HG02571 (cell line): ENCODE measurements at regions not wholly inside any gene's neighbourhood (a gene's known extent, or its start where the extent isn't known, plus 50 kb on each side); places are given as distances from the start of the nearest gene placed in this dataset.
"Not testable (repeated sequence)": the region's sequence is repeated elsewhere in the genome, so short reads cannot be mapped to it uniquely, and the experiment has no call there.

ENCODE experiments used
- ATAC-seq: cut with Tn5 transposase; IDR thresholded peaks from one replicate; pipeline ENCODE4 v1.9.1; 2021; ENCODE audit warnings: mild to moderate bottlenecking, moderate library complexity; ENCODE audit not compliant: unreplicated experiment

DNA sequence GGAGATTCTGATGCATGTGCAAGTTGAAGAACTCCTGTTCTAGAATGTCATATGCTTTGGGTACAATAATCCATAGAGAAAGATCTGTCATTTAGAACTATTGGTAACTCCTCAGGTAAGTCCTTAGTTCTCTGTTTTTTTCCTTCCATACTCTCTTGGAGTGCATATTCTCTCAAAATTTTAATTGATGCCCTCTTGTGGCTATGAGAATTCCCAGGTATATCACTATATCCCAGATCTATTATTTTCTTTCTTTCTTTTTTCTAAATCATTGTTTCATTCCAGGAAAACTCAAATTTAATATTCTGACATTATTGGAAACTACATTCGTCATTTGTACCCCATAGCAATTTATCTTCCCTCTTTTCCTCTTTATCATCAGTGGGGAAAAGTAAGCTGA, 485.4 kb downstream of the KLF5 start:
- ATAC-seq: no peak

DNA sequence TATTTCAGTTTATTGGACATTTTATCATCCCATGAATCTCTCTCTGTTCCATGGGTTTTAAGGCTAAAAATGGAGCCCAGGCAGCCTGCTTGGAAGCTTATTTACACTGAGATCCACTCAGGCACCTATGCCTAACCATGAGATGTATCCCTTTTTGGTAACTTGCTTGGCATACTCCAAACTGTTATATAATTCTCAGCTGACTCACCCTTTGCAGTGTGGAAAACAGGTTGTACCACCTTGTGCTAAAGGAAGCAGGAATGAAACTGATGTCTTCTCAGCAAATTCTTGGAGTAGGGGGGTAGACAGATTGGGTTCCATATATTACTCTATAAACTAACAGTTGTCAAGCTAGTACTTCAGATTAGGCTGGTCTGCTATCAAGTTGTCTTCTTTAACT, 483.6 kb downstream of the KLF5 start:
- ATAC-seq: no peak

DNA sequence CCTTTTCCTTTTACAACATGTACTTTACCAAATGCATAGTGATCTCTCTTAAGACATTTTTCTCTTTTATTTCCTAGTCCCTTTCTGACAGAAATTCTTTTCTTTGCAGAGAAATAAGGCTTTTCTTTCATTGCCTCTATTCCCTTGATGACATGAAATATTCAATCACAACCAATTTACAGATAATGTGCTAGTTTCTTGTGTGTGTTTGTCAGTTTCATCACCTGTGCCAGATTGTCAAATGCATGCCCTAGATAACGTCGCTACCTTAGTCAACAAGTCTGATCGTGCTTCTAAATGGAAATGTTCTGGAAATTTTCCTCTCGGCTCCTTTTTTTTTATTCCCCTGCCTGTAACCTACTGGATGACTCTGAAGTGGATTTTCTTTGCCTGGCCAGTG, 478.1 kb downstream of the KLF5 start:
- no peak for ATAC-seq

DNA sequence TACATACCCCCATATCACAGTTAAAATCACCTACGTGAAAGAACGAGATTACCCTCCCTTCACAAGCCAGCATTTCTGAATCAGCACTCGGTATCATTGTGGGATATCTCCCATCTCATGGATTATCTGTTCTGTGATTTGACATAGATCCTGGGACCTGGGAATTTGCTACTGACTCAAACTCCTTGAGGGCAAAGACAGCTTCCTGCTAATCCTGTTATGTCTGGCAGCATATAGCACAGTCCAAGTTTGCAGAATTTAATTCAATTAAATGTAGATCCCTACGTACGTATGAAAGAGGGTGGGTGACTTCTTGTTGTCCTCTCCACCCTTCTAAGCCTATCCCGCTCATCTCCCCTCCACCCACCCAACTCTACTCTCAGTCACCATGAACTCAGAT, 476.5 kb downstream of the KLF5 start:
- ATAC-seq: no peak

DNA sequence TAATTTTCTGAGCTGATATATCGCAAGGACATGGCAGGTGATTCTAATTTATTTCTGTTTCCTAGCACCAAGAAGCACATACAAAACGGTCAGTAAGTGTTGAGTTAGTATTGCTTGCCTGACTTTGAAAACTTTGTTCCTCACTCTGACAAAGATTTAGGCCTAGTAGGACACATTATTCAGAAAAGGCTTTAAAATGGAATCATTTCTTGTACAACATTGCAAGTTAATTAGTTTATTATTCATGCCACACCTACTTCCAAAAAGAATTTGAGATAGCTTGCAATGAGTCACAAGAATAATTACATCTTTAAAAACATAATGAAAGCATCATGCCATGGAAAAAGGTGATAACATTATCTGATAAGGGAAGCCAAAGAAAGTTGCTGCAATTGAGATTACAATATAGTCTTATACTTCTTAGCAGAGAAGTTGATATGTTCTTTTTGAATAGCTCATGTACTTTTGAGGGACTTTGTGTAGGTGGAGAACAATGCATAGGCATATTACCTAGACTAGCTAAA, 474.2 kb downstream of the KLF5 start:
- ATAC-seq: no peak

DNA sequence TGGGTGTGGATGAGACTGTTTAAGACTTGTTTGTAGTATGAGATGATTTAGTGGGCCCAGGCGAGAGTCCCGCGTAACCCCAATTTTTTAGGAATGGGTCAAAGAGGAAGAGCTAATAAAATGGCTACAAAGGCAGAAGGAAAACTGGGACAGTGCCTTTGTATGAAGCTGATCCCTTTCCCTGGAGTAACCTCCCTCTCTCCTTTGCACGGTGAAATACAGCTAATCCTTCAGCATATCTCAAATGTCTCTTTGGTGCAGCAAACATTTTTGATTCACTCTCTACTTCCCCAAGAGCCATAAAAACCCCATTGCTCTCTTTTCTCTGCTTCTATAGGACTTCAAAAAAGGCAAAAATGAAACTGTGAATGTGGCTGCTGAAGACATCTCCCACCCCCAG, 473.8 kb downstream of the KLF5 start:
- ATAC-seq: no peak

DNA sequence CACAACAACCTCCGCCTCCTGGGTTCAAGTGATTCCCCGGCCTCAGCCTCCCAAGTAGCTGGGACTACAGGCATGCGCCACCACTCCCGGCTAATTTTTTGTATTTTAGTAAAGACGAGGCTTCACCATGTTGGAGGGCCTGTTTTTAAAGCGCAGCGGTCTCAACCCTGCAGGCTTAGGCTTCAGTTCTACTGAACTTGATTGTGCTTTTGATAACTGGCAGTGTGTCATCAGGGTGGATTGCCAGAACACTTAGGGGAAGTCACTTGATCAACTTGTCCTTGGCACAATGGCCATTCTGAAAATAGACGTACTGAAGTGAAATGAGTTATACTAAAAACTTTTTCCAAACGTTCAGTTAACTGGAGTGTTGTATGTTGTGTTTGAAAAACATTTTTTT, 472.2 kb downstream of the KLF5 start:
- no peak for ATAC-seq

DNA sequence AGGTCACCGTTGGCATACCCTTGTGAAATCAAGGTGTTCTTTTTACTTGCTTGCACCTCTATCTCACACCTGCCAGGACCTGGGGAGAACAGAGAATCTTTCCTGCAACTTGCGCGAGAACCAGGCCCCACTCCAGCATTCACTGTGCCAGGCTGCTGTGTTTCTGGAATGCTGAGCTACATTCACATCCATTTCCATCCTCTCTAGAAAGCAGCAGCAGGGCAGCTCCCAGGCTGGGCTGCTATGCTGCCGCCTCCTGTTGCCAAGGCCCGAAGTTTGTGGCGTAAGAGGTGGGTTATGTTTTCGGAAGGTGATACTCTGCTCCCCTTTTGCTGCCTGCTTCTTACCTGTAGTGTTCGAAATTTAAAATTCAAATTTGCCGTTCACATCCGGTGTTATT, 464.1 kb downstream of the KLF5 start:
- ATAC-seq: no peak

DNA sequence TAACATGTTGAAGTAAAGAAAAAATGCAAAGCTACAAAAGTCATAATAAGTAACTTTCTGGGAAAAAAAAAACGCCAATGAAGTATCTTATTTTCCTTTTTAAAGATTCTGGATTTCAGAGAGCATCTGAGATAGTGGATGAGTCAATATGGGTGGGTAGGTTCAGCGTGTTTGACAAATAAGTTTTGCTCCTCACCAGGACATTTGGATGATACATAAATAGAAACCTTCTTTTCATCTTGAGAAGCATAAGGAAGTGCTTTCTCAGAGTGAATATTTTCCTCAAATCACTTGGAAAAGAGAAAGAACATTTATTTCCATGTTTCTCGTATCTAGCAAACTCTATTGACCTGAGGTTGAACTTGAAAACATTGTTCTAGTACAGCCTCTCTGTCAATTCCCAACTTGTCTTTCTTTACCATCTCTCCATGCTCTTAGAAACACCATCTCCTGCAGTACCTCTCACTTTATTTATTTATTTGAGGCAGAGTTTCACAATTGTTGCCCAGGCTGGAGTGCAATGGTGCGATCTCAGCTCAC, 463.2 kb downstream of the KLF5 start:
- no peak for ATAC-seq

DNA sequence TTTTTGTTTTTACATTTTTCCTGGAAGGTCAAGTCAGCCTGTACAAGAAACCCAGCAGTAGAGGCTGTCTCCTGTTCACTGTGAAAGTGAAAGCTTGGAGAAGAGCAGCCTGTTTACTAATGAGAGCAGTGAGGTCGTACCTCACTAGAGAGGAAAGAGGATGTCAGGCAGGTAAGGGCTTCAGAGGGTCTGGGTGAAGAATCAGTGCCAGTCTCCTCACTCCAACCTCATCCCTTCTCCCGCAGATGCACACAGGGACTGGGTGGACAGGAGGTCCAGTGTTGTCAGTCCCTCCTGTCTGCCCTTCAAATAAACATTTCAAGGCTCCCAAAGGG, 462.5 kb downstream of the KLF5 start:
- no peak for ATAC-seq

DNA sequence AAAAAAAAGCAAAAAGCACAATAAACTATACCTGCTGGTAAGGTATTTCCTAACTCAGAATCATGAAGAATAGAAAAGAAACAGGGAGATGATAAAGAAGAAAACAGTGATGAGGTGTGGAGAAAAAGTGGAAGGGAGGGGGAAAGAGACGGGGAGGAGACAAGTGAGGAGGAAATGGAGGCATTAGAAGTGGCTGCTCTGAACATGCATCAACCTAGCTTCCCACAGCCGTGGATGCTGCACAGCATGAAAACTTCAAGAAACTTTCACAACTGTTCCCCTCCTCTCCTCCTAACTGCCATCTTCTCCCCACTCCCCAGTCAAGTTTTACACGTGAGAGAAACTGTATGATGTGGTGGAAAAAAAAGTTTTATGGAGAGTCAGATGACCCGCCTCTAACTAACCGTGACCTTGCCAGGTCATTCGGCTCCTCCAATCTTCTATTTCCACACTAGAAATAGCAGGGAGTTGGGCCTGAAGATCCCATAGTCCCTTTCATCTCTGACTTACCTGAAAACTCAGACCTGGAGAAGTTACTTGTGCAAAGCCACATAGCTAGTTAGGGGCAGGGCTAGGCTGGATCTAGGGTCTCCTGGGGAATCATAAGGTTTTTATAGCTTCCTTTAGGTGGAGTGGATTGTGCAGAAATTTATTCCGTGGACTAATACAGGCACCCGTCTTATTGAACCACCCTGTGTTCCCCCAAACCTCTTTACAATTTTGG, 461.9 kb downstream of the KLF5 start:
- no peak for ATAC-seq

DNA sequence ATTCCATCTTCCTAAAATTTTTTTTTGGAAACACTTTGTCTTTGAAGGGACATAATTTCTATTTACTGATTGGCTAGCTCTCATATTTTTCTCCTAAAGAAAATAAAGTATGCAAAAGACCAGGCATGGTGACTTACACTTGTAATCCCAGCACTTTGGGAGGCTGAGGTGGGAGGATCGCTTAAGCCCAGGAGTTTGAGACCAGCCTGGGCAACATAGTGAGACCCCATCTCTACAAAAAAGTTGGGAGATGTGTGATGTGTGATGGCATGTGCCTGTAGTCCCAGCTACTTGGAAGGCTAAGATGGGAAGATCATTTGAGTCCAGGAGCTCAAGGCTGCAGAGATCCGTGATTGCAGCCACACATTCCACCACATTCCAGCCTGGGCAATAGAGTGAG, 461.3 kb downstream of the KLF5 start:
- not testable (repeated sequence) for ATAC-seq

DNA sequence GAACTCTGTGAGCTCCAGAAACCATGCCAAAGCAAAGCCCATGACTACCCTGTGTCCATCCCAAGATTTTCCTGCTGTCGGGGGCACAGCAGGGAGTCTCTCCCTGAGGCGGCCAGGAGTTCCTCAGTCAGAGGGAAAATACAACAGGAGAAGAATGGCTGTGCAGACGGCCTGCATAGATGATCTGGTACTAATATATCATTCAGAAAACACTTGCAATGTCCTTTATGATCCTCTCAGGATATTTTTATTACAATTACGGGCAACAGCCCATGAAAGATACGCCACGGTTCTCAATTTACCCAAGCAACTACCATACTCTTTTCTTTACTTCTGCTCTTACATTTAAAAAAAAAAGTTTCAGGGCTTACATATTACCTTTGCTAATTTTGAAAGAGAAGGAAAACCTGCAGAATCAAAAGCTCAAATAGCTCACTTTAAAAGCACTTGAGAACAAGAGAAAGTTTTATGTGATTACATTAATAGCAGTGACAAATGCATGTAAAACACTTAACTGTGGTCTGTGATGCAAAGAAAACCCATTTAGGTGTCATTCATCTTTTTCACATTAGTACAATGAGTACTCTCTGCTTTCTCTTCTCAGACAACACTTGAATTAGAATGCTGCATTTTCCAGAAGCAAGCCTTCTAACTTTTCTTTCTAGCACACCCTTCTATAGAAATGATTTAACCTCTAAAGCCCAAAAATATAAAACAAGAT, 460.8 kb downstream of the KLF5 start:
- ATAC-seq: no peak

DNA sequence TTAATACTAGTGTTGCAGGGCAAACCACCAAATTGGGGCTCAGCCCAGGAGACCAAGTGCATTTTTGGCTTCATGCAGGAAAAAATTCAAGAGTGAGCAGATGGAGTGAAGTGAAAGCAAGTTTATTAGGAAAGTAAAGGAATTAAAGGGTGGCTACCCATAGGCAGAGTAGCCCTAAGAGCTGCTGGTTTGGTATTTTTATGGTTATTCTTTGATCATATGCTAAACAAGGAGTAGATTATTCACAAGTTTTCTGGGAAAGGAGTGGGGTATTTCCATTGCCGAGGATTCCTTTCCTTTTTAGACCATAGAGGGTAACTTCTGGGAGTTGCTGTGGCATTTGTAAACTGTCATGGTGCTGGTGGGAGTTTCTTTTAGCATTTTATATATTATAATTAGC, 459.0 kb downstream of the KLF5 start:
- ATAC-seq: no peak

DNA sequence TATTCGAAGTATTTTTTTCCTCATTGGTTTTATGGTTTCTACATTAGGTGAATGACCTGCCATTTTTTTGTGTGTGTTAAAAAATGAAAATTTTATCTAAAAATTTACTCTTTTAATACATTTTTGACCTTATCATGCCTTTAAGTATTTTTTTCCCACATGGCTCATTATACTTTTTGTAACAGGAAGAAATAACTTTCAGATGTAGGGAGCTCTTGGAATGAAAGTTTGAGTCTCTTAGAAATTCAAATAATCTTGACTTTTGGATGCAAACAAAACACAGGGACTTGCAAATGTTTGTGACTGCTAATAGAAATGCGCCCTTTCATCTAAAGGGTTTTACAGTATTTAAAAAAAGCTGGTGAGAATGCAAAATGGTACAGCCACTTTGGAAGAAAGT, 457.9 kb downstream of the KLF5 start:
- ATAC-seq: no peak

DNA sequence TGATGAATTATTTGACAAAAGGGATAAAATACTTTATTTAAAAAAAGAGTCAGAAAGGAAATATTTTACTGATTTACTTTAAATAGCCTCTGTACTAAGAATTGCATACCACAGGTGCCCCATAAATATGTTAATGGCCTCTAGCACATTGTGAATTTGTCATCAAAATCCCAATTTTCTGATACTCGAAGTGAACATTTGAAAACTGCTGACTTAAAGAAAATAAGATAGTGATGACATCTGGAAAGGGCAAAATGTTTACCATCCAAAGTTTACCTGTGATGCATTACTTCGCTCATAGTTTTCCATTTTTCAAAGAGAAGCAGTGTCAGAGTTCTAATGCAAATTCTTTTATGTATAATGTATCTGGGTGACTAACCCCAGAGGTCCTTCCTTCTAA, 455.4 kb downstream of the KLF5 start:
- no peak for ATAC-seq

DNA sequence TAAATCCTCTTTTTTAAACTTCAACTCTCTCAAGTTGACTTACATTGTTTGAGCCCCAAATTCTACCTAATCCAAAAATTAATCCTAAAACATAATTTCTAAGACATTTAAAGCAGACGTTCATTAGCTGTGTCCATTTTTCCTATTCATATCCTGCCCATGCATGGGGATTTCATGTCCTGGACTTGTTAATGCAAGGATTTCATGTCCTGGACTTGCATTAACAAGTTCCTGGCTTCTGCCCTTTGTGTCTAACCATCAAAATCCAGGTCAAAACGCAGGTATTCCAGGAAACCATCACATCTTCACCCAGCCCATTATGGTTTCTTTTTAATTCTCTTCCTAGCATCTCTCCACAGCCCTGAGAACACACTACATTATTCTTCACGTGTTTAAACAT, 454.9 kb downstream of the KLF5 start:
- no peak for ATAC-seq

DNA sequence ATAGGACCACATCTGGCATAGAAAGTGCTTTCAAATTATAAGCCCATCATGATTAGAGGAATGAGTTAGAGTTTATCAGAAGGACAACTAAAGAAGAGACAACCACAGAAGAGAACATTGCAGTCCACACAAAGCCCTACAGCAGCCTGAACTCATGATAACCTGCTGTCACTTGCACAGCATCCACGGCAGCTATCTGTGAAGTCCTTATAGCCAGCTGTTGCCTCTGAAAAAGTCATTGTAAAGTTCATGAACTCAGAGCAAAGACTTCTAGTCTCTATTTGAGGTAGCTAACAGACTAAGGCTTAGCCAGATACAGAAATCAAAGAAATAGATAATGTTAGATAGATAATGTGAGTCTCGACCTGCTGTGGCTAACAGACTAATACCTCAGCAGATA, 450.0 kb downstream of the KLF5 start:
- ATAC-seq: no peak

DNA sequence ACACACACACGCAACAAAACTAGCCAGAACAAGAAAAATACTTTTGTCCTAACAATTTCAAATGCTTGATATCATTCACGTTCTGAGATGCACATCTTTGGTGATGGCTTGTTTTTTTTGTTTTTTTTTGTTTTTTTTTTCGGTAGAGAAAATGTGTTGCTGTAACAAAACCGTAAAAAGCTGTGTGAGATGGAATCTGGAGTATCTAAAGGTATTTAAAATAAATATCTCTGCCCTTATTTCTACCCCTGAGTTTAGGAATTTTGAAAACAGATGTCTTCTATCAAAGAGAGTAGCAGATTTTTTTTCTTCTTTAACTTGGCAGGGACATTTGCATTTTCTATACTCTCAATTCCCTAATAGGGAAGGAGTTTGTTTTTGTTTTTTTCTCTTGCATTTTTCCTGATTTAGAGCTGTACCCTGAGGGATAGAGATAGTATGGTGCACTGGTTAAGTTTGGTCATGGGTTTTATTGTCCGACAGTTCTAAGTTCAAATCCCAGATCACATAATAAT, 446.6 kb downstream of the KLF5 start:
- ATAC-seq: no peak

DNA sequence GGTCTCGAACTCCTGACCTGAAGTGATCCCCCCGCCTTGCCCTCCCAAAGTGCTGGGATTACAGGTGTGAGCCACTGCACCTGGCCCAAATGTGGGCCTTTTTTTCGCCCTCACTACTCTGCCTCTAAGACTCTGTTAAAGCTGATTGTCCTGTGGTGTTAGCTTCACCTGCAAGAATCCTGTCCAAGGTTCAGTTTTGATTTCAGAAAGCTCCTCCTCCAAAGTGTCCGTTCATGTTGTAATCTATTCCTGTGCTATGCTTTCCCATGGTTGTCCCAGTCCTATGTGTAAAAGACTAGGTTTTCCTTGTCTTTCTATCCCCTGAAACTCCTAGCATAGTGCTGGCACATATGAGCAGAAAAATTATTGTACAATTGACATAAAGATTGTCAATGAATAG, 440.9 kb downstream of the KLF5 start:
- no peak for ATAC-seq

DNA sequence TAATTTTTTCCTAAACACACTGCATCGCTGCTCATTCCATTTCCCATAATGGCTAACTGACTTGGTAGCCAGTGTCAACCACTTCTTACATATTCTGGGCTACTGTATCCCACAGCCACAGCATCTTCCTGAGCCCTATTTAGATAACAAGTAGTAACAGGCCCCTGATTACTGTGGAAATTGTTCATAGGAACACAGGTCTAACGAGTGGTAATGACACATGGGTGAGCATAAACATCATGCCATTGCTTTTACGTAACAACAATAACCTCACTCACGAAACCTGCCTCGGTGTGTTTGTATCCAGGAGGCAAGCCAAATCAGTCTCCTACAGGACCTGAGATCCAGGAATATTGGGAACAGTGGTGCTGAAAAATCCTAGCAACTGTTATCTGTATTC, 438.6 kb downstream of the KLF5 start:
- ATAC-seq: no peak

DNA sequence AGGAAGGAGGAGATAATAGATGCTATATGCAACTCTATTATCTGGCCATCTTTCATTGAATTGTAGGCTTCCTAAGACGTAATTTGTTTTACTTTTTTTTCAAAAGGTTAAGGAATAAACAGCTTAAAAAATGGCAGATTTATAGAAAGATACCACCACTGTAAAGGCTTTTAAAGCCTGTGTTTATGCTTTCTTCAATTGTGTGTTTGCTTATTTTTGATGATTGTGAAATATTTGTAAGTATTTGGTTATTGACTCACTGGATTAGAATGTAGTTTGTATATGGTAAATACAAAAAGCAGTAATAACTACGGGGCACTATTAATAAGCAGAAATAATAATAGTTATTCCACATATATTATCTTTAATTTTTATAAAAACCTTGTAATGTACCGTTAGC, 437.9 kb downstream of the KLF5 start:
- no peak for ATAC-seq
